Fibroblast of skin of back (primary cell): ENCODE measurements at regions not wholly inside any gene's neighbourhood (a gene's known extent, or its start where the extent isn't known, plus 50 kb on each side); places are given as distances from the start of the nearest gene placed in this dataset.
"Not testable (repeated sequence)": the region's sequence is repeated elsewhere in the genome, so short reads cannot be mapped to it uniquely, and the experiment has no call there.

ENCODE experiments used
- DNase-seq: peaks from one replicate; pipeline ENCODE4 v3.0.0-alpha.2; 2013

DNA sequence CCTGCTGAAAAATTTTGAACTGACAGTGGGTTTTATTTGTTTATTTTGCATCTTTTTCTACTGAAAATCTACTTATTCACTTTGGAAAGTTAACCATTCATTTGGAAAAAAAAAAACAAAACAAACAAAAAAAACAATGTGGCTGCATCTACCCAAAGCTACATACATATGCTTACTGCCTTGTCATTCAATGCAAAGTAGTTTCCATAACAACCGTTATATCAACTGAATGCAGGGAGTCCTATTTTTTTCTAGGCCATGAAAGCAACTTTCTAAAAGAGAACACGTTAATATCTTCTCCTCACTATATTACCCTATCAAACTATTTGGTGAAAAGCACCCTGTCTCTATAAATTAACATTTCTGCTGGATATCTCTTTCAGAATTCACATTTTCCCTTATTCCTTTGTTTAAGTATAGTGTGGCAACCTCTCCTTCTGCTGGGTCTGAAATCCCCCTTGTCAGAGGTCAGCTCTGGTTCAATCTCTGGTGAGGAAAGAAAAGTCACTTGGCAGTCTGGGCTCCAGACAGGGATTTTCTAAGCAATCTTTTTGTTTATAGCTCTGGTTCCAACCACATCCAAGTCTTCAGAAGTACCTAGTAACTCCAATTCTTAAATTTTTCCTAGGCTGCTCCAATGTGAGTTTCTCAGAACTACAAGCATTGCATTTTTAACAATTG lies 528.4 kb upstream of the TOM1L1 start:
- no peak for DNase-seq

GRCh38 chr17:54373970-54374369 lies 526.7 kb upstream of the TOM1L1 start:
- no peak for DNase-seq

DNA sequence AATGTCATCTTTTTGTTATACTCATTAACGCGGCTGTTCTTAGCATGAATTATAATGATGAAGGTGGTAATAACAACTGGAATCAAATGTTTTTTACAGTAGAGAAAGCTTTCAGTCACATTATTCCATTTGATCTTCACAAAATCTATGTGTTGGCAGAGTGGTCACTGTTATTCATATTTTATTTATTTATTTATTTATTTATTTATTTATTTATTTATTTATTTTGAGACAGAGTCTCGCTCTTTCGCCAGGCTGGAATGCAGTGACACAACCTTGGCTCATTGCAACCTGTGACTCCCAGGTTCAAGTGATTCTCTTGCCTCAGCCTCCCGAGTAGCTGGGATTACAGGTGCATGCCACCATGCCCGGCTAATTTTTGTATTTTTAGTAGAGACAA lies 524.2 kb upstream of the TOM1L1 start:
- not testable (repeated sequence) for DNase-seq

- no peak for DNase-seq
These were observed 519.2 kb upstream of the TOM1L1 start for GRCh38 chr17:54381482-54381881.

DNA sequence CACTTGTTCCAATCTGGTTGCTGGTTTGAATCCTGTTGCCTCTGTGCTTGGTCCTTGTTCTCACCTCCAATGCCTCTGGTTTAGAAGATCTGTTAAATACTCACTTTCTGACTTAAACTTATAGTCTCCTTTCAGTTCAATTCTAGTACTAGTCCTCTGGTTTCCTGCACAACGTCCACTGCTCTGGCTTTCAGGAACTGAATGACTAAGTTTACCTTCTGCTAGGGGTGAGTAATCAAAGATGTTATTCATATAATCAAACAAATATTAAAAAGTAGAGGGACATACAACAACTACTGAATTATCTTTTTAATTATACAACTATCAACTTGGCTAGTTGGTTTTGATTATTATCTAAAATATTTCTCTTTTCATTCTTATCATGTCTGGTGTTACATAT lies 496.4 kb upstream of the TOM1L1 start:
- no peak for DNase-seq

GRCh38 chr17:54405826-54406225 lies 494.8 kb upstream of the TOM1L1 start:
- no peak for DNase-seq

DNA sequence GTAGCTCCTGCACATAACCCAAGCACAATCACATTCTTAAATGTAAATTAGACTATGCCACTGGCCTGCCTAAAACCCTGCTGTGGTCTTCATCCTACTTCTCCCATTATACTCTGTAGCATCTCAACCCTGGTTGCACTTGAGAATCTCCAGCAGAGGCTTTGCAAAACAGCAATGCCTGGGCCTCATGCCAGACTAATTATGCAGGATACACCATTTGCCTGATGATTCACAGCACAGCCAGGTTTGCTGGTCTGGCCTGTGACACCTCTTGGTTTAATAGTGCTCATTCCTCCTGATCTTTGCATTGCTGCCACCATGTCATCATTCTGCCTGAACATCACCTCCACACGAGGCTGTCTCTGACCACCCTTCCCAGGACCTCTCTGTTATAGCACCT lies 491.9 kb upstream of the TOM1L1 start:
- DNase-seq: no peak

GRCh38 chr17:54418467-54418866 lies 482.2 kb upstream of the TOM1L1 start:
- no peak for DNase-seq

DNA sequence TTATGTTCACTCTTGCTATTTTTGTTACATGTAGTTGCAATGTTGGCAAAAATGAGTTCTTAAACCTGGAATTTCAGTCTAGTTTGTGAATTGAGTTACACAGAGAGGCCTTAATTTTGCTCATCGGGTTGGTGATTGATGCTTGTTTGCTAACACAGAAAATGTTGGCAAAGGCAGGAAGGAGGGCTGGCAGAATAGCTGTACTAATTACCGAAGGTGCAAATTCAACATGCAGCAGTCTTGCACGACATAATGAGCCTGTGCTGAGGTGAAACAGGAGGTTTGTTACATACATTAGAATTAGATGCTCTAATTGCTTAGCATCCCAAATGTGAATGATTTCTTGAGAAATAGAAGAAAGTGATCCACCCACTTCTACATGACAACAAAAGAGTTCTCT lies 475.0 kb upstream of the TOM1L1 start:
- no peak for DNase-seq

GRCh38 chr17:54426296-54426886 lies 474.3 kb upstream of the TOM1L1 start:
- peak; percentile 7 for DNase-seq

GRCh38 chr17:54435966-54436365 lies 464.7 kb upstream of the TOM1L1 start:
- DNase-seq: no peak

GRCh38 chr17:54439816-54440215 lies 460.8 kb upstream of the TOM1L1 start:
- DNase-seq: no peak

- no peak for DNase-seq
These were observed 449.6 kb upstream of the TOM1L1 start for GRCh38 chr17:54451051-54451450.

- DNase-seq: no peak
These were observed 447.8 kb upstream of the TOM1L1 start for GRCh38 chr17:54452666-54453348.

- DNase-seq: no peak
These were observed 445.3 kb upstream of the TOM1L1 start for GRCh38 chr17:54455251-54455868.

- DNase-seq: not testable (repeated sequence)
These were observed 435.2 kb upstream of the TOM1L1 start for GRCh38 chr17:54465443-54465842.

DNA sequence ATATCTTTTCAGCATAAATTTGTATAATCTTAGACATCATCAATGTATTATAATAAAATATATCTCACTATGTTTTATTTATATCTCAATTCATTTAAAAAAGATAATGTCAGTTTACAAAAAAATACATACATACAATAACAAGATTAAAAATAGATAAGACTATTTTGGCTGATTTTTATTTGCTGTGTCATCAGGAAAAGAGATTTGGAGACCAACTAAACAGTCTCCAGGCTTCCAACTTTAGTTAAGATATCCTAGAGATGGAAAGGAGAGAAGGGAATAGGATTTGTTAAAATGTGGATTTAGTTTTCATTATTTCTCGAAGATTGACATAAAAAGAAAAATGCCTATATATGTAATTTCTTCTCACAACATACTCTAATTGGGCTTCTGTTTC lies 433.8 kb upstream of the TOM1L1 start:
- DNase-seq: no peak

DNA sequence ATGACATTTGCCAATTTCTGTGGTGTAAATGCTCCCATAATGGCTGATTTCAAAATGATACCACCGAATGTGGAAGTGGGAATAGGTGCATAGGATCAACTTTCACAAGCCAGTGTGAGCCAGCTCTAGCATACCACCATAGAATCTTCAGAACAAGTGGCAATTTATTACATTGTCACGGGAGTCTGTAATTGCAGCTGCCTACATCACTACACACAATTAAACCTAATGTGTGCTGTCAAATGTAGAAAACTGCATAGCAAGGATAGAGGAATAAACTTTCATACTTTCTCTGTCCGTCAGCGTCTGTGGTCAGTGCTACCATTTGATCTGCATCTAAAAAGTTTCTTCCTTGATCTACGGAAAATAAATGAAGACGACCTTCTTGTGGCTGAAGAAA lies 417.8 kb upstream of the TOM1L1 start:
- no peak for DNase-seq

GRCh38 chr17:54493691-54494090 lies 407.0 kb upstream of the TOM1L1 start:
- DNase-seq: no peak

GRCh38 chr17:54494721-54495715 lies 405.6 kb upstream of the TOM1L1 start:
- no peak for DNase-seq

DNA sequence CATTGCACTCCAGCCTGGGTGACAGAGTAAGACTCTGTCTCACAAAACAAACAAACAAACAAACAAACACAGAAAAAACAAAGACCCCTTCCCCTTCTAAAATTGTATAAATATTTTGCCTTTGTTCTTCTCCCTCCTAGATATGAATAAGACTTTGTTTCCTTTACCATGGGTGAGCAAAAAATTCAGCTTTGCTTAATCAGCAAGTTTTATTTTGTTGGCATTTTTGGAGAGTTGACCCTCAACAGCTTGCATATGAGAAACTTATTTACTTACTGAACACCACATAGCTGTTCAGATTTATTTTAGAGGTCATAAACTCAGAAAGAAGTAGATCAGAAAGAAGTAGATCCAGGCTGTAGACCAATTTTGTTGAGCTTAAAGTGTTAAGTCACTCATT lies 395.2 kb upstream of the TOM1L1 start:
- DNase-seq: no peak

DNA sequence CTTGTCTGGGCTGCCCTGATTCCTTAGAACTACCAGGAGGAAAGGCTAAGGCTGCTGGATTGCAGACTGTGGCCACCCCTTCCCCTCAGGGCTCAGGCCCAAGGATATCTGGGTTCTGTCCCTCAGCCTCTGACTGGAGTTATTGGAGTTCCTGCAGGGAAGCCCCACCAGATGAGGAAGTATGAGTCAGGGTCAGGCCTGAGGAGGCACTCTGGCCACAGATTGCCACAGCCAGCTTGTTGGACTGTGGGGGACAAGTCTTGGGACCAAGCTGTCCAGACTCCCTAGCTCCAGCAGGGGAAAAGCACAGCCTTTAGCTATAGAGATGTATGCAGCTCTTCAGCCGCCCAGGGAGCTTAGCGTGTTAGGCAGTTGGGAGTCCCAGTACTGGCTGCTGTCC lies 381.9 kb upstream of the TOM1L1 start:
- DNase-seq: no peak
